ENCODE measurements at regions not wholly inside any gene's neighbourhood (a gene's known extent, or its start where the extent isn't known, plus 50 kb on each side); places are given as distances from the start of the nearest gene placed in this dataset.

GRCh38 chr15:46277451-46277850, 642.6 kb downstream of the SQOR start:
- Mint-ChIP-seq H3K4me1 (ENCODE audit: low read depth) (no peaks in the 10 kb centered on the region), H3K36me3 (ENCODE audit: low read depth) (no peaks in the 10 kb centered on the region), H3K4me3 (no peak overlapping the region), H3K27ac (no peak overlapping the region), H3K9me3 (peaks cover 3% of the 10 kb centered on the region), H3K27me3 (no peaks in the 10 kb centered on the region)

- no peak overlapping the region for H3K4me3 Mint-ChIP-seq
- no peaks in the 10 kb centered on the region for H3K36me3 Mint-ChIP-seq (ENCODE audit: low read depth)
- H3K9me3 Mint-ChIP-seq = peaks cover 3% of the 10 kb centered on the region
- H3K27ac Mint-ChIP-seq = no peak overlapping the region
- H3K27me3 Mint-ChIP-seq = no peaks in the 10 kb centered on the region
- H3K4me1 Mint-ChIP-seq (ENCODE audit: low read depth) = no peaks in the 10 kb centered on the region
Measured at GRCh38 chr15:46278062-46278461, 643.2 kb downstream of the SQOR start.

GRCh38 chr15:46278486-46279090, 643.8 kb downstream of the SQOR start:
- no peaks in the 10 kb centered on the region for H3K36me3 Mint-ChIP-seq (ENCODE audit: low read depth)
- no peaks in the 10 kb centered on the region for H3K4me1 Mint-ChIP-seq (ENCODE audit: low read depth)
- no peak overlapping the region for H3K4me3 Mint-ChIP-seq
- peaks cover 3% of the 10 kb centered on the region for H3K9me3 Mint-ChIP-seq
- no peaks in the 10 kb centered on the region for H3K27me3 Mint-ChIP-seq
- H3K27ac Mint-ChIP-seq = no peak overlapping the region

- H3K36me3 Mint-ChIP-seq (ENCODE audit: low read depth) = no peaks in the 10 kb centered on the region
- H3K27ac Mint-ChIP-seq = no peak overlapping the region
- H3K27me3 Mint-ChIP-seq = no peaks in the 10 kb centered on the region
- peaks cover 3% of the 10 kb centered on the region for H3K9me3 Mint-ChIP-seq
- no peaks in the 10 kb centered on the region for H3K4me1 Mint-ChIP-seq (ENCODE audit: low read depth)
- H3K4me3 Mint-ChIP-seq = no peak overlapping the region
Measured at GRCh38 chr15:46280762-46281542, 646.1 kb downstream of the SQOR start.

- Mint-ChIP-seq H3K27ac (no peak overlapping the region), H3K4me1 (ENCODE audit: low read depth) (no peaks in the 10 kb centered on the region), H3K27me3 (no peaks in the 10 kb centered on the region), H3K36me3 (ENCODE audit: low read depth) (no peaks in the 10 kb centered on the region), H3K4me3 (no peak overlapping the region), H3K9me3 (peaks cover 4% of the 10 kb centered on the region)
Measured at GRCh38 chr15:46293550-46293949, 658.7 kb downstream of the SQOR start.

GRCh38 chr15:46296002-46296401, 661.2 kb downstream of the SQOR start:
- Mint-ChIP-seq H3K9me3 (peaks cover 4% of the 10 kb centered on the region), H3K36me3 (ENCODE audit: low read depth) (no peaks in the 10 kb centered on the region), H3K4me3 (no peak overlapping the region), H3K27me3 (no peaks in the 10 kb centered on the region), H3K4me1 (ENCODE audit: low read depth) (no peaks in the 10 kb centered on the region), H3K27ac (no peak overlapping the region)

GRCh38 chr15:46296797-46297196, 662.0 kb downstream of the SQOR start:
- Mint-ChIP-seq H3K4me3 (no peak overlapping the region), H3K9me3 (peaks cover 4% of the 10 kb centered on the region), H3K27ac (no peak overlapping the region), H3K27me3 (no peaks in the 10 kb centered on the region), H3K36me3 (ENCODE audit: low read depth) (no peaks in the 10 kb centered on the region), H3K4me1 (ENCODE audit: low read depth) (no peaks in the 10 kb centered on the region)

- no peak overlapping the region for H3K27ac Mint-ChIP-seq
- peaks cover 4% of the 10 kb centered on the region for H3K9me3 Mint-ChIP-seq
- H3K27me3 Mint-ChIP-seq = no peaks in the 10 kb centered on the region
- H3K4me3 Mint-ChIP-seq = no peak overlapping the region
- H3K36me3 Mint-ChIP-seq (ENCODE audit: low read depth) = no peaks in the 10 kb centered on the region
- H3K4me1 Mint-ChIP-seq (ENCODE audit: low read depth) = no peaks in the 10 kb centered on the region
Measured at GRCh38 chr15:46297766-46298165, 662.9 kb downstream of the SQOR start.

- no peak overlapping the region for H3K4me3 Mint-ChIP-seq
Measured at GRCh38 chr15:46300716-46301115, 665.9 kb downstream of the SQOR start.

GRCh38 chr15:46301291-46301690, 666.5 kb downstream of the SQOR start:
- no peak overlapping the region for H3K4me3 Mint-ChIP-seq
- H3K4me1 Mint-ChIP-seq (ENCODE audit: low read depth) = no peaks in the 10 kb centered on the region
- H3K27me3 Mint-ChIP-seq = no peaks in the 10 kb centered on the region
- H3K36me3 Mint-ChIP-seq (ENCODE audit: low read depth) = no peaks in the 10 kb centered on the region
- H3K27ac Mint-ChIP-seq = no peak overlapping the region
- H3K9me3 Mint-ChIP-seq = peaks cover 4% of the 10 kb centered on the region

More at GRCh38 chr15:46300716-46301115, 665.9 kb downstream of the SQOR start:
- Mint-ChIP-seq H3K27me3 (no peaks in the 10 kb centered on the region), H3K36me3 (ENCODE audit: low read depth) (no peaks in the 10 kb centered on the region), H3K9me3 (peaks cover 4% of the 10 kb centered on the region), H3K27ac (no peak overlapping the region), H3K4me1 (ENCODE audit: low read depth) (no peaks in the 10 kb centered on the region)

- no peak overlapping the region for H3K4me3 Mint-ChIP-seq
- no peaks in the 10 kb centered on the region for H3K27me3 Mint-ChIP-seq
- peaks cover 4% of the 10 kb centered on the region for H3K9me3 Mint-ChIP-seq
- H3K4me1 Mint-ChIP-seq (ENCODE audit: low read depth) = no peaks in the 10 kb centered on the region
- no peak overlapping the region for H3K27ac Mint-ChIP-seq
- H3K36me3 Mint-ChIP-seq (ENCODE audit: low read depth) = no peaks in the 10 kb centered on the region
Measured at GRCh38 chr15:46301826-46302225, 667.0 kb downstream of the SQOR start.

- H3K4me1 Mint-ChIP-seq (ENCODE audit: low read depth) = no peaks in the 10 kb centered on the region
- H3K27ac Mint-ChIP-seq = no peak overlapping the region
Measured at GRCh38 chr15:46304321-46304720, 669.5 kb downstream of the SQOR start.

GRCh38 chr15:46307746-46308145, 672.9 kb downstream of the SQOR start:
- Mint-ChIP-seq H3K27ac (no peak overlapping the region), H3K27me3 (no peaks in the 10 kb centered on the region), H3K36me3 (ENCODE audit: low read depth) (no peaks in the 10 kb centered on the region), H3K4me1 (ENCODE audit: low read depth) (no peaks in the 10 kb centered on the region), H3K4me3 (no peak overlapping the region), H3K9me3 (no peaks in the 10 kb centered on the region)

More at GRCh38 chr15:46304321-46304720, 669.5 kb downstream of the SQOR start:
- Mint-ChIP-seq H3K4me3 (no peak overlapping the region), H3K27me3 (no peaks in the 10 kb centered on the region), H3K36me3 (ENCODE audit: low read depth) (no peaks in the 10 kb centered on the region), H3K9me3 (no peaks in the 10 kb centered on the region)

- H3K27ac Mint-ChIP-seq = no peak overlapping the region
- no peaks in the 10 kb centered on the region for H3K36me3 Mint-ChIP-seq (ENCODE audit: low read depth)
- H3K4me3 Mint-ChIP-seq = no peak overlapping the region
- no peaks in the 10 kb centered on the region for H3K4me1 Mint-ChIP-seq (ENCODE audit: low read depth)
- no peaks in the 10 kb centered on the region for H3K9me3 Mint-ChIP-seq
- no peaks in the 10 kb centered on the region for H3K27me3 Mint-ChIP-seq
Measured at GRCh38 chr15:46309914-46310313, 675.1 kb downstream of the SQOR start.

- Mint-ChIP-seq H3K36me3 (ENCODE audit: low read depth) (no peaks in the 10 kb centered on the region), H3K27ac (no peak overlapping the region), H3K9me3 (no peaks in the 10 kb centered on the region), H3K4me1 (ENCODE audit: low read depth) (no peaks in the 10 kb centered on the region), H3K4me3 (no peak overlapping the region), H3K27me3 (no peaks in the 10 kb centered on the region)
Measured at GRCh38 chr15:46312133-46312740, 677.4 kb downstream of the SQOR start.
